ENCODE measurements at regions not wholly inside any gene's neighbourhood (a gene's known extent, or its start where the extent isn't known, plus 50 kb on each side); places are given as distances from the start of the nearest gene placed in this dataset.
A peak's percentile ranks its signal among the peaks of the same experiment; 100 is the strongest.

GRCh38 chr12:115838952-115839351 lies 438.5 kb downstream of the MED13L start (continued):
- TF ChIP-seq MBD1 (CRISPR knock-in tag; IDR thresholded peaks at IDR 0.05) (no peak), ZNF79 (CRISPR knock-in tag; IDR thresholded peaks at IDR 0.05; ENCODE audit: low read depth) (no peak), CBX1 (IDR thresholded peaks at IDR 0.05; ENCODE audit: low read depth) (no peak)

- Histone ChIP-seq H3K9me1 (ENCODE audit: control insufficient read depth, insufficient read depth, low read length) (peaks cover 3% of the 10 kb centered on the region), H4K20me1 (replicated peaks; ENCODE audit: control insufficient read depth, insufficient read depth, low read length) (no peaks in the 10 kb centered on the region), H3K27me3 (ENCODE audit: control insufficient read depth in 2 of 2, insufficient read depth in 2 of 2, low read length in 2 of 2) (peaks cover 0 to 13% of the 10 kb centered on the region in 2 experiments; a peak in 2 of 5 replicates), H3K9me3 (replicated peaks; ENCODE audit: control insufficient read depth, insufficient read depth, low read depth, low read length) (no peaks in the 10 kb centered on the region), H3K4me2 (ENCODE audit: insufficient read depth, low read length) (no peak overlapping the region), H3K9ac (ENCODE audit: insufficient read depth in 1 of 2, low read depth in 2 of 2, low read length in 2 of 2) (no peak overlapping the region), H2AFZ (ENCODE audit: low read depth, low read length) (no peak overlapping the region), H3K36me3 (ENCODE audit: control insufficient read depth, insufficient read depth, low read length) (no peaks in the 10 kb centered on the region), H3K79me2 (ENCODE audit: control insufficient read depth, insufficient read depth, low read length) (no peaks in the 10 kb centered on the region), H3K27ac (ENCODE audit: extremely low read depth, low read depth, low read length) (no peak overlapping the region), H3K4me3 (no peak overlapping the region), H3K4me1 (replicated peaks in 1 of 2; ENCODE audit: control insufficient read depth in 2 of 2, insufficient read depth in 2 of 2, low read length in 2 of 2) (no peaks in the 10 kb centered on the region)
- 0% methylated on average over 2 of the region's 2 CpGs for WGBS (ENCODE audit: insufficient coverage, low coverage, missing lambda C conversion rate)
- no peak for TF ChIP-seq PHF20 (IDR thresholded peaks at IDR 0.05; ENCODE audit: partially characterized antibody)
- TF ChIP-seq HDAC6 (IDR thresholded peaks at IDR 0.05; ENCODE audit: low read depth, low read length): no peak
- peak; percentile 59 for TF ChIP-seq ZFP36 (IDR thresholded peaks at IDR 0.05; ENCODE audit: low read depth, low read length, partially characterized antibody)
- no peak for TF ChIP-seq MITF (IDR thresholded peaks at IDR 0.05)
- no peak for TF ChIP-seq HOXB6 (CRISPR knock-in tag; IDR thresholded peaks at IDR 0.05; ENCODE audit: borderline replicate concordance)
- no peak for TF ChIP-seq LCOR (CRISPR knock-in tag; IDR thresholded peaks at IDR 0.05)
- TF ChIP-seq LARP7 (IDR thresholded peaks at IDR 0.05): no peak
- TF ChIP-seq ZSCAN29 (IDR thresholded peaks at IDR 0.05): no peak
- BruUV-seq (replicated peaks): no TSS peak
- intact Hi-C loops (cut with micrococcal nuclease) (no loop called here), in situ Hi-C loops (cut with MboI) (no loop called here)
- DNase-seq (ENCODE audit: extremely low read depth in 1 of 4, low spot score in 3 of 4): no peak
- ChIA-PET POLR2A (no interaction called here), CTCF (ENCODE audit: low intra/inter-chr PET ratio) (no interaction called here)
- ATAC-seq: no peak
- FAIRE-seq: no peak
These were observed 440.3 kb downstream of the MED13L start for GRCh38 chr12:115837220-115837619.

Measured in K562 (cell line).